CD1c-positive myeloid dendritic cell (primary cell): ENCODE measurements at regions not wholly inside any gene's neighbourhood (a gene's known extent, or its start where the extent isn't known, plus 50 kb on each side); places are given as distances from the start of the nearest gene placed in this dataset.

Experiments used
- DNase-seq: peaks from one replicate; pipeline ENCODE4 v3.0.0-alpha.2; 2016; ENCODE audit errors: extremely low spot score

GRCh38 chr2:16121231-16121985 lies 181.1 kb downstream of the MYCN start:
- no peak for DNase-seq

- DNase-seq: no peak
Observed at GRCh38 chr2:16120591-16121180, 180.3 kb downstream of the MYCN start.

- DNase-seq: no peak
Observed at GRCh38 chr2:16119741-16120140, 179.4 kb downstream of the MYCN start.

GRCh38 chr2:16118611-16119590 lies 178.6 kb downstream of the MYCN start:
- no peak for DNase-seq

- DNase-seq: no peak
Observed at GRCh38 chr2:16117791-16118610, 177.7 kb downstream of the MYCN start.

- no peak for DNase-seq
Observed at GRCh38 chr2:16117021-16117700, 176.8 kb downstream of the MYCN start.

GRCh38 chr2:16115881-16116830 lies 175.8 kb downstream of the MYCN start:
- DNase-seq: no peak

GRCh38 chr2:16115291-16115690 lies 174.9 kb downstream of the MYCN start:
- DNase-seq: no peak

GRCh38 chr2:16114836-16115235 lies 174.5 kb downstream of the MYCN start:
- no peak for DNase-seq

- DNase-seq: no peak
Observed at GRCh38 chr2:16114070-16114469, 173.7 kb downstream of the MYCN start.

GRCh38 chr2:16113568-16113967 lies 173.2 kb downstream of the MYCN start:
- no peak for DNase-seq

- no peak for DNase-seq
Observed at GRCh38 chr2:16112972-16113560, 172.7 kb downstream of the MYCN start.

GRCh38 chr2:16112251-16112971 lies 172.1 kb downstream of the MYCN start:
- DNase-seq: no peak

- DNase-seq: no peak
Observed at GRCh38 chr2:16111838-16112210, 171.5 kb downstream of the MYCN start.

- no peak for DNase-seq
Observed at GRCh38 chr2:16109821-16110310, 169.5 kb downstream of the MYCN start.

- no peak for DNase-seq
Observed at GRCh38 chr2:16109368-16109820, 169.0 kb downstream of the MYCN start.

- no peak for DNase-seq
Observed at GRCh38 chr2:16107246-16107645, 166.9 kb downstream of the MYCN start.

GRCh38 chr2:16106619-16107018 lies 166.3 kb downstream of the MYCN start:
- DNase-seq: no peak
